GM12878 (cell line): ENCODE measurements at regions not wholly inside any gene's neighbourhood (a gene's known extent, or its start where the extent isn't known, plus 50 kb on each side); places are given as distances from the start of the nearest gene placed in this dataset.
"Not testable (repeated sequence)": the region's sequence is repeated elsewhere in the genome, so short reads cannot be mapped to it uniquely, and the experiment has no call there.

ENCODE experiments used
- MXI1 ChIP-seq: fragments of 150-350 bp; IDR thresholded peaks from 2 replicates; pipeline ENCODE4 v1.6.1; 2011; ENCODE audit warnings: low read depth, mild to moderate bottlenecking, inconsistent platforms, low read length, improper control_type of control experiment
- PAX8 ChIP-seq: fragments of 450-650 bp; IDR thresholded peaks from 2 replicates; pipeline ENCODE4 v1.6.1; 2017; ENCODE audit warnings: mild to moderate bottlenecking, moderate library complexity
- POLR2AphosphoS5 ChIP-seq: IDR thresholded peaks from 2 replicates; pipeline ENCODE4 v1.6.1; 2011; ENCODE audit warnings: mild to moderate bottlenecking, low read length, inconsistent platforms
- SRF ChIP-seq, 2 experiments: IDR thresholded peaks; 2 replicates each; pipeline ENCODE4 v1.6.1; 2011; ENCODE audit warnings: low read depth in 2 of 2, low read length in 2 of 2, mild to moderate bottlenecking in 1 of 2, moderate library complexity in 1 of 2
- TARDBP ChIP-seq: IDR thresholded peaks from 2 replicates; pipeline ENCODE4 v1.6.1; 2016; ENCODE audit warnings: borderline replicate concordance
- ZNF217 ChIP-seq: fragments of 450-650 bp; IDR thresholded peaks from 2 replicates; pipeline ENCODE4 v1.6.1; 2017; ENCODE audit warnings: antibody characterized with exemption, mild to moderate bottlenecking
- TF ChIP-seq, protein P1 (sequence below), 3 experiments: IDR thresholded peaks in 2 of 3; conservative IDR thresholded peaks in 1 of 3; 2 replicates each; pipeline ENCODE4 v1.5.1; 2011; ENCODE audit warnings: low read depth in 3 of 3, low read length in 3 of 3, mild to moderate bottlenecking in 3 of 3, control low read depth in 2 of 3, moderate library complexity in 2 of 3, inconsistent platforms in 1 of 3, mixed read lengths in 1 of 3; ENCODE audit not compliant: control insufficient read depth in 2 of 3, insufficient read depth in 1 of 3; ENCODE audit errors: extremely low read depth in 1 of 3

DNA sequence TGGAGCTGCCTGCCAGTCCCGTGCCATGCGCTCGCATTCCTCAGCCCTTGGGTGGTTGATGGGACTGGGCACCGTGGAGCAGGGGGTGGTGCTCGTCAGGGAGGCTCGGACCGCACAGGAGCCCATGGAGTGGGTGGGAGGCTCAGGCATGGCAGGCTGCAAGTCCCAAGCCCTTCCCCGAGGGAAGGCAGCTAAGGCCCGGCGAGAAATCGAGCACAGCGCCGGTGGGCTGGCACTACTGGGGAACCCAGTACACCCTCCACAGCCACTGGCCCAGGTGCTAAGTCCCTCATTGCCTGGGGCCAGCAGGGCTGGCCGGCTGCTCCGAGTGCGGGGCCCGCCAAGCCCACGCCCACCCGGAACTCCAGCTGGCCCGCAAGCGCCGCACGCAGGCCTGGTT, 118.2 kb upstream of the TOP1 start:
- TF ChIP-seq TARDBP; MXI1; ZNF217; PAX8; SRF (IDR thresholded peaks at IDR 0.05; ENCODE audit: low read depth in 2 of 2, low read length in 2 of 2); POLR2AphosphoS5: not testable (repeated sequence)
- TF ChIP-seq, protein P1, sequence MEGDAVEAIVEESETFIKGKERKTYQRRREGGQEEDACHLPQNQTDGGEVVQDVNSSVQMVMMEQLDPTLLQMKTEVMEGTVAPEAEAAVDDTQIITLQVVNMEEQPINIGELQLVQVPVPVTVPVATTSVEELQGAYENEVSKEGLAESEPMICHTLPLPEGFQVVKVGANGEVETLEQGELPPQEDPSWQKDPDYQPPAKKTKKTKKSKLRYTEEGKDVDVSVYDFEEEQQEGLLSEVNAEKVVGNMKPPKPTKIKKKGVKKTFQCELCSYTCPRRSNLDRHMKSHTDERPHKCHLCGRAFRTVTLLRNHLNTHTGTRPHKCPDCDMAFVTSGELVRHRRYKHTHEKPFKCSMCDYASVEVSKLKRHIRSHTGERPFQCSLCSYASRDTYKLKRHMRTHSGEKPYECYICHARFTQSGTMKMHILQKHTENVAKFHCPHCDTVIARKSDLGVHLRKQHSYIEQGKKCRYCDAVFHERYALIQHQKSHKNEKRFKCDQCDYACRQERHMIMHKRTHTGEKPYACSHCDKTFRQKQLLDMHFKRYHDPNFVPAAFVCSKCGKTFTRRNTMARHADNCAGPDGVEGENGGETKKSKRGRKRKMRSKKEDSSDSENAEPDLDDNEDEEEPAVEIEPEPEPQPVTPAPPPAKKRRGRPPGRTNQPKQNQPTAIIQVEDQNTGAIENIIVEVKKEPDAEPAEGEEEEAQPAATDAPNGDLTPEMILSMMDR (IDR thresholded peaks at IDR 0.05 in 2 of 3, conservative IDR thresholded peaks at IDR 0.05 in 1 of 3; ENCODE audit: control insufficient read depth in 2 of 3, extremely low read depth in 1 of 3, insufficient read depth in 1 of 3, low read depth in 3 of 3, low read length in 3 of 3) = not testable (repeated sequence)
